Stimulated activated naive CD8-positive, alpha-beta T cell treated with anti-CD3 and anti-CD28 coated beads, Interleukin-15, Interleukin-2, amounts not matched to agents 100 ng/mL and 50 ng/mL, for 24 hours (primary cell): ENCODE measurements at regions not wholly inside any gene's neighbourhood (a gene's known extent, or its start where the extent isn't known, plus 50 kb on each side); places are given as distances from the start of the nearest gene placed in this dataset.

ENCODE experiments used
- H3K27ac Mint-ChIP-seq: one replicate; pipeline ENCODE4 v1.8.0; 2021; ENCODE audit warnings: mild to moderate bottlenecking, mixed read lengths
- H3K27me3 Mint-ChIP-seq: one replicate; pipeline ENCODE4 v1.8.0; 2021; ENCODE audit warnings: mixed read lengths
- H3K36me3 Mint-ChIP-seq: one replicate; pipeline ENCODE4 v1.8.0; 2021; ENCODE audit warnings: low read depth, mixed read lengths
- H3K4me1 Mint-ChIP-seq: one replicate; pipeline ENCODE4 v1.8.0; 2021; ENCODE audit warnings: low read depth, mixed read lengths
- H3K4me3 Mint-ChIP-seq: one replicate; pipeline ENCODE4 v1.8.0; 2021; ENCODE audit warnings: mild to moderate bottlenecking, mixed read lengths
- H3K9me3 Mint-ChIP-seq: one replicate; pipeline ENCODE4 v1.8.0; 2021; ENCODE audit warnings: mixed read lengths

GRCh38 chr5:32507738-32508434 lies 63.3 kb upstream of the ZFR start:
- no peak overlapping the region for H3K27ac Mint-ChIP-seq
- no peaks in the 10 kb centered on the region for H3K9me3 Mint-ChIP-seq
- no peaks in the 10 kb centered on the region for H3K36me3 Mint-ChIP-seq
- H3K4me1 Mint-ChIP-seq = peaks cover 10% of the 10 kb centered on the region
- peaks cover 10% of the 10 kb centered on the region for H3K27me3 Mint-ChIP-seq
- H3K4me3 Mint-ChIP-seq = no peak overlapping the region

GRCh38 chr5:32506799-32507198 lies 62.3 kb upstream of the ZFR start:
- H3K27me3 Mint-ChIP-seq = peaks cover 12% of the 10 kb centered on the region
- H3K36me3 Mint-ChIP-seq = no peaks in the 10 kb centered on the region
- no peaks in the 10 kb centered on the region for H3K9me3 Mint-ChIP-seq
- H3K4me3 Mint-ChIP-seq = no peak overlapping the region
- H3K27ac Mint-ChIP-seq = no peak overlapping the region
- peaks cover 10% of the 10 kb centered on the region for H3K4me1 Mint-ChIP-seq

GRCh38 chr5:32506201-32506661 lies 61.7 kb upstream of the ZFR start:
- no peaks in the 10 kb centered on the region for H3K36me3 Mint-ChIP-seq

GRCh38 chr5:32505756-32506155 lies 61.2 kb upstream of the ZFR start:
- Mint-ChIP-seq H3K4me3 (no peak overlapping the region), H3K27me3 (peaks cover 12% of the 10 kb centered on the region), H3K9me3 (no peaks in the 10 kb centered on the region), H3K36me3 (no peaks in the 10 kb centered on the region), H3K27ac (no peak overlapping the region), H3K4me1 (peaks cover 10% of the 10 kb centered on the region)

More at GRCh38 chr5:32506201-32506661, 61.7 kb upstream of the ZFR start:
- H3K27me3 Mint-ChIP-seq = peaks cover 12% of the 10 kb centered on the region
- peaks cover 10% of the 10 kb centered on the region for H3K4me1 Mint-ChIP-seq
- H3K9me3 Mint-ChIP-seq = no peaks in the 10 kb centered on the region
- H3K4me3 Mint-ChIP-seq = no peak overlapping the region
- no peak overlapping the region for H3K27ac Mint-ChIP-seq

- Mint-ChIP-seq H3K4me3 (no peak overlapping the region), H3K36me3 (no peaks in the 10 kb centered on the region), H3K27ac (no peak overlapping the region), H3K9me3 (no peaks in the 10 kb centered on the region), H3K4me1 (peaks cover 10% of the 10 kb centered on the region), H3K27me3 (peaks cover 12% of the 10 kb centered on the region)
Measured at GRCh38 chr5:32504989-32505596, 60.6 kb upstream of the ZFR start.

- H3K4me1 Mint-ChIP-seq = peaks cover 12% of the 10 kb centered on the region
- no peaks in the 10 kb centered on the region for H3K36me3 Mint-ChIP-seq
- peaks cover 12% of the 10 kb centered on the region for H3K27me3 Mint-ChIP-seq
- no peak overlapping the region for H3K27ac Mint-ChIP-seq
- H3K4me3 Mint-ChIP-seq = no peak overlapping the region
- H3K9me3 Mint-ChIP-seq = no peaks in the 10 kb centered on the region
Measured at GRCh38 chr5:32504329-32504988, 59.9 kb upstream of the ZFR start.

GRCh38 chr5:32503261-32503660 lies 58.7 kb upstream of the ZFR start:
- Mint-ChIP-seq H3K27ac (no peak overlapping the region), H3K36me3 (no peaks in the 10 kb centered on the region)

GRCh38 chr5:32501071-32502002 lies 56.8 kb upstream of the ZFR start:
- peaks cover 12% of the 10 kb centered on the region for H3K27me3 Mint-ChIP-seq
- no peaks in the 10 kb centered on the region for H3K36me3 Mint-ChIP-seq
- no peak overlapping the region for H3K27ac Mint-ChIP-seq
- no peaks in the 10 kb centered on the region for H3K9me3 Mint-ChIP-seq
- H3K4me1 Mint-ChIP-seq = peaks cover 20% of the 10 kb centered on the region
- no peak overlapping the region for H3K4me3 Mint-ChIP-seq

More at GRCh38 chr5:32503261-32503660, 58.7 kb upstream of the ZFR start:
- Mint-ChIP-seq H3K4me1 (peaks cover 20% of the 10 kb centered on the region), H3K4me3 (no peak overlapping the region), H3K27me3 (peaks cover 12% of the 10 kb centered on the region), H3K9me3 (no peaks in the 10 kb centered on the region)

- Mint-ChIP-seq H3K27ac (no peak overlapping the region), H3K4me3 (no peak overlapping the region), H3K27me3 (peaks cover 12% of the 10 kb centered on the region), H3K4me1 (peaks cover 19% of the 10 kb centered on the region), H3K36me3 (no peaks in the 10 kb centered on the region), H3K9me3 (no peaks in the 10 kb centered on the region)
Measured at GRCh38 chr5:32500181-32500580, 55.6 kb upstream of the ZFR start.

GRCh38 chr5:32499261-32499660 lies 54.7 kb upstream of the ZFR start:
- Mint-ChIP-seq H3K4me1 (peaks cover 10% of the 10 kb centered on the region), H3K27ac (no peak overlapping the region), H3K4me3 (no peak overlapping the region), H3K36me3 (no peaks in the 10 kb centered on the region), H3K27me3 (peaks cover 3% of the 10 kb centered on the region), H3K9me3 (no peaks in the 10 kb centered on the region)

- H3K36me3 Mint-ChIP-seq = no peaks in the 10 kb centered on the region
- no peak overlapping the region for H3K27ac Mint-ChIP-seq
Measured at GRCh38 chr5:32498484-32498883, 53.9 kb upstream of the ZFR start.

GRCh38 chr5:32496104-32496503 lies 51.6 kb upstream of the ZFR start:
- H3K9me3 Mint-ChIP-seq = no peaks in the 10 kb centered on the region
- no peak overlapping the region for H3K27ac Mint-ChIP-seq
- no peak overlapping the region for H3K4me3 Mint-ChIP-seq
- H3K4me1 Mint-ChIP-seq = peaks cover 9% of the 10 kb centered on the region
- no peaks in the 10 kb centered on the region for H3K36me3 Mint-ChIP-seq
- no peaks in the 10 kb centered on the region for H3K27me3 Mint-ChIP-seq

More at GRCh38 chr5:32498484-32498883, 53.9 kb upstream of the ZFR start:
- H3K4me3 Mint-ChIP-seq = no peak overlapping the region
- H3K4me1 Mint-ChIP-seq = peaks cover 9% of the 10 kb centered on the region
- peaks cover 3% of the 10 kb centered on the region for H3K27me3 Mint-ChIP-seq
- no peaks in the 10 kb centered on the region for H3K9me3 Mint-ChIP-seq

- Mint-ChIP-seq H3K36me3 (no peaks in the 10 kb centered on the region), H3K9me3 (no peaks in the 10 kb centered on the region), H3K27me3 (no peaks in the 10 kb centered on the region), H3K4me3 (no peak overlapping the region), H3K4me1 (peaks cover 9% of the 10 kb centered on the region), H3K27ac (no peak overlapping the region)
Measured at GRCh38 chr5:32494827-32495226, 50.3 kb upstream of the ZFR start.
